Dendritic cell treated with granulocyte-macrophage colony-stimulating factor and Interleukin-4, amounts not matched to agents 40 ng/mL and 50 ng/mL, for 4 days (primary cell): ENCODE measurements at regions not wholly inside any gene's neighbourhood (a gene's known extent, or its start where the extent isn't known, plus 50 kb on each side); places are given as distances from the start of the nearest gene placed in this dataset.

Source experiments
- H3K27ac Mint-ChIP-seq: one replicate; pipeline ENCODE4 v1.8.0; 2022; ENCODE audit warnings: mild to moderate bottlenecking, mixed read lengths
- H3K27me3 Mint-ChIP-seq: one replicate; pipeline ENCODE4 v1.8.0; 2022; ENCODE audit warnings: mild to moderate bottlenecking, mixed read lengths
- H3K36me3 Mint-ChIP-seq: one replicate; pipeline ENCODE4 v1.8.0; 2022; ENCODE audit warnings: low read depth, mixed read lengths
- H3K4me1 Mint-ChIP-seq: one replicate; pipeline ENCODE4 v1.8.0; 2022; ENCODE audit warnings: low read depth, mixed read lengths
- H3K4me3 Mint-ChIP-seq: one replicate; pipeline ENCODE4 v1.8.0; 2022; ENCODE audit warnings: mild to moderate bottlenecking, moderate library complexity, mixed read lengths
- H3K9me3 Mint-ChIP-seq: one replicate; pipeline ENCODE4 v1.8.0; 2022; ENCODE audit warnings: mixed read lengths
- intact Hi-C: fragments of 100-400 bp; cut with micrococcal nuclease; formaldehyde crosslinking; loops from one replicate; pipeline ENCODE4 v1.15.0; 2022

DNA sequence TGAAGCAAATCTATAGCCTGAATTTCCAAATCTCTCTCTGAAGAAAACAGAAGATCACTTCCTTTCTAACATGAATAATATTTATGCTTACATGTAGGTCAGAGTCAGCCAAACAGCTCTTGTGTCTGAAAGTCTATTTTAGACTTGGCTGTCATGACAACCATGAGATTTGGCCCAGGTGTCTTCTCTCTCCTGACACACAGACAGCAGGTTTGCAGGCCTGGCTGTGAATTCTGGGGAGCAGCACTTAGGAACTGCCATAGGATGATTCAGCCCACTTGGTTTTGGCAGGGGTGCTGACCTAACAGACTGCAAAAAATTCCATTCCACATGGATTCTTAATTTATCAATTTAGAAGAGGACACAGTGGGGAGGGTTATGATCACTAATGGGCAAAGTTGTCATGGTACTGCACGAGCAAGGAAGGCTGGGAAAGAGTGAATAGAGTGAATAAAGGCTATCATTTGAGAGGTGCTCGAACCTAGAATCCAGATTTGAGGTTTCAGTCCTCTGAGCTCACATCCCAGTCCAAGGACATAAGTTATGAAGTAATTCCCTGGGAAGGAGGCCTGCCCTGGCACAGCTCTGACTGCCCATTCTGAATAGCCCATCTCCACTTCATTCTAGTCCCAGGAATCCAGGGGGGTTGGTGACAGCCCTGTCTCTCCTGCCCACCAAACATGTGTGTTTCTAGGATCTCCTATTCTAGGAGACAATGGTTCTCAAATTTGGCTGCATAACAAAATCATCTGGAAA, 453.9 kb upstream of the TRIB2 start:
- H3K27ac Mint-ChIP-seq = no peak overlapping the region
- no peaks in the 10 kb centered on the region for H3K36me3 Mint-ChIP-seq
- no peaks in the 10 kb centered on the region for H3K9me3 Mint-ChIP-seq

DNA sequence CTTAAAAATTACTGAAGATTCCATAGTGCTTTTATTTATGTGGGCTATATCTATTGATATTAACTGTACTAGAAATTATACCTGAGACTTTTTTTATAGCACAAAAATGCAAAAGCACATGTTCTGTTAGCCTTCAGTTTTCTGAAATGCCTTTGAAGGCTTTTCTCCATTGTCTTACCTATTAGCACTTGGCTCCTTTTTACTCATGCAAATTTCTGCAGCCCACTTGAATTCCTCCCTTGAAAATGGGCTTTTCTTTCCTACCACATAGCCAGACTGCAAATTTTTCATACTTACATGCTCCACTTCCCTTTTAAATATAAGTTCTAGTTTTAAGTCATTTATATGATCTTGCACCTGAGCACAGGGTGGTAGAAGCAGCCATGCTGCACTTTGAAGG, 453.0 kb upstream of the TRIB2 start:
- H3K9me3 Mint-ChIP-seq = no peaks in the 10 kb centered on the region
- H3K36me3 Mint-ChIP-seq = no peaks in the 10 kb centered on the region
- peaks cover 2% of the 10 kb centered on the region for H3K27me3 Mint-ChIP-seq
- no peak overlapping the region for H3K4me3 Mint-ChIP-seq
- intact Hi-C loops = no loop called here
- H3K4me1 Mint-ChIP-seq = peaks cover 11% of the 10 kb centered on the region
- H3K27ac Mint-ChIP-seq = no peak overlapping the region

More for the DNA sequence above, 453.9 kb upstream of the TRIB2 start:
- Mint-ChIP-seq H3K4me1 (peaks cover 11% of the 10 kb centered on the region), H3K27me3 (peaks cover 4% of the 10 kb centered on the region), H3K4me3 (no peak overlapping the region)
- intact Hi-C loops = no loop called here

DNA sequence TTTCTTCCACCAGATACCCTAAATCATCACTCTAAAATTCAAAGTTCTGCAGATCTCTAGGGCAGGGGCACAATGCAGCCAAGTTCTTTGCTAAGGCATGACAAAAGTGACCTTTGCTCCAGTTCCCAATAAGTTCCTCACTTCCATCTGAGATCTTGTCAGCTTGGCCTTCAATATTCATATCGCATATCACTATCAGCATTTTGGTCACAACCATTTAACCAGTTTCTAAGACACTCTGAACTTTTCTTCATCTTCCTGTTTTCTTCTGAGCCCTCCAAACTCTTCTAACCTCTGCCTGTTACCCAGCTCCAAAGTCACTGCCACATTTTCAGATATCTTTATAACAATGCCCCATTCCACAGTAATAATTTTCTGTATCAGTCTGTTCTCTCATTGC, 452.6 kb upstream of the TRIB2 start:
- no peaks in the 10 kb centered on the region for H3K9me3 Mint-ChIP-seq
- H3K4me1 Mint-ChIP-seq = peaks cover 11% of the 10 kb centered on the region
- peaks cover 2% of the 10 kb centered on the region for H3K27me3 Mint-ChIP-seq
- no peaks in the 10 kb centered on the region for H3K36me3 Mint-ChIP-seq
- intact Hi-C loops = no loop called here
- H3K4me3 Mint-ChIP-seq = no peak overlapping the region
- no peak overlapping the region for H3K27ac Mint-ChIP-seq

DNA sequence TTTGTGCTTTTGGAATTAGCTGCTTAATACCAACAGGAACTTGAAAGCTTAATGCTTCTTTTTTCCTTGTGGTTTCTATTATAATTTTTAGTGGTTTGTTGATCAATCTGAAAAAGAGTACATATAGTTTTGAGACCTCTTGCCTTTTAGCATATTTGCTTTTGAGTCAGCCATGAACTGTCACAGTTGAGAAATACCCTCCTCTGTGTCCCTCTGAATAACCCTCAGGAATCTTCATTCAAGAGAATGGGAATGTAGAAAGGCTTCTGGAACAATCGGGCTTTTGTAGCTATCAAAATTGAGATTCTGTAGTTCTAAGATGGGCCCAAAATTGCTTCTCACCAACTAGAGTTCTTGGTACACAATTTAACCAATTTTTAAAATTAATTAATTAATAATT, 451.1 kb upstream of the TRIB2 start:
- no peak overlapping the region for H3K27ac Mint-ChIP-seq
- peaks cover 1% of the 10 kb centered on the region for H3K27me3 Mint-ChIP-seq
- no peaks in the 10 kb centered on the region for H3K36me3 Mint-ChIP-seq
- intact Hi-C loops = no loop called here
- H3K9me3 Mint-ChIP-seq = no peaks in the 10 kb centered on the region
- H3K4me3 Mint-ChIP-seq = no peak overlapping the region
- H3K4me1 Mint-ChIP-seq = peaks cover 11% of the 10 kb centered on the region

DNA sequence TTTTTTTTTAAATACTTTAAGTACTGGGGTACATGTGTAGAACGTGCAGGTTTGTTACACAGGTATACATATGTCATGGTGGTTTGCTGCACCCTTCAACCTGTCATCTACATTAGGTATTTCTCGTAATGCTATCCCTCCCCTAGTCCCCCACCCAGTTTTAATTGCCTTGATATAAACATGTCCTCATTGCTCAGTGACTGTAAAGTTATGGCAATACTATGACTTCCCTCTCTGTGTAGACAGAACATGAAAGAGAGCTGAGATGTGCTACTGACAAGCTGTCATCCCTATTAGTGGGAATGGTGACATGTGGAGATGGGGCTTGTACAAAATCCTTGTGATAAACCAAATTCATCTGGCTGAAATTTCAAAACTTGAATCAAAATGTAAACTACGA, 449.7 kb upstream of the TRIB2 start:
- H3K36me3 Mint-ChIP-seq = no peaks in the 10 kb centered on the region
- peaks cover 14% of the 10 kb centered on the region for H3K4me1 Mint-ChIP-seq
- intact Hi-C loops = no loop called here
- H3K27me3 Mint-ChIP-seq = no peaks in the 10 kb centered on the region
- H3K4me3 Mint-ChIP-seq = no peak overlapping the region
- no peaks in the 10 kb centered on the region for H3K9me3 Mint-ChIP-seq
- H3K27ac Mint-ChIP-seq = no peak overlapping the region

DNA sequence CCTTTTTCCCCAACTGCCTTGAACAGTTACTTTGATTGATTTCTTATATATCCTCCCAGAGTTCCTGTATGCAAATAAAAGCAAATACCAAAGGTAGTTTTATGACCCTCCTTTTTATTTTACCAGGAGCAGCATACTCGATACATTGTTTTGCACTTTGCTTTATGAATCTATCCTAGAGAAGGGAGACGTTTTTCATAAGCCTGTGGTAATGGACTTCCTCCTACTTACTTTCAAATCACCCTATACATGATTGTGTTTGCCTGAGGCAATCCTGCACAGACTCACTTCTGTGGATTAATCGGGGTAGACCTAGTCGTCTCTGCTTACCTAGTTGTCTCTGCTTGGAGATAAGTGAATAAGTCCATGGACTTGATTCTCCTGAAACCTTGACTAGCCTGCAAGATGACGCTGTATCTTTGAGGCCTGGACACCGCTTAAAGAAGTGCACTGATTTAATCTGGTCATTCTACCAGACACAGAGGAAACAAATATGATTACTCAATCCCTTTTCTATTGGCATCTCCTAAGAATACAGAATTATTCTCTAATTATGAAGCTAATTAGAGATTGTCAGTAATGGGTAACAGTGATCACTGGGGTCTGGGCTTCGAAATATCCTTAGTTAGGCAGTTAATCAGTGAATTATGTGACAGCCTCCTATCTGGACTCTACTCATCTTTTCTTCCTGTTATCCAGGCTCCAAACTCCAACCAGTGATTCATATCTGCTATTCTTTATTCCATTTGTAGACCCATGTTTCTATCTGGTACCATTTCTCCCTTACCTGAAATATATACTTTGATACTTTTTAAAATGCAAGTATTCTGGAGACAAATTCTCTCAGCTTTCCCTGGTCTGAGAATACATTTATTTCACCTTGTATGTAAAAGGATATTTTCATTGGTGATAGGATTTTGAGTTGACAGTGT, 447.4 kb upstream of the TRIB2 start:
- H3K9me3 Mint-ChIP-seq = no peaks in the 10 kb centered on the region
- H3K27me3 Mint-ChIP-seq = no peaks in the 10 kb centered on the region
- H3K4me1 Mint-ChIP-seq = peaks cover 8% of the 10 kb centered on the region
- H3K36me3 Mint-ChIP-seq = no peaks in the 10 kb centered on the region
- H3K27ac Mint-ChIP-seq = no peak overlapping the region
- H3K4me3 Mint-ChIP-seq = no peak overlapping the region
- intact Hi-C loops = no loop called here

DNA sequence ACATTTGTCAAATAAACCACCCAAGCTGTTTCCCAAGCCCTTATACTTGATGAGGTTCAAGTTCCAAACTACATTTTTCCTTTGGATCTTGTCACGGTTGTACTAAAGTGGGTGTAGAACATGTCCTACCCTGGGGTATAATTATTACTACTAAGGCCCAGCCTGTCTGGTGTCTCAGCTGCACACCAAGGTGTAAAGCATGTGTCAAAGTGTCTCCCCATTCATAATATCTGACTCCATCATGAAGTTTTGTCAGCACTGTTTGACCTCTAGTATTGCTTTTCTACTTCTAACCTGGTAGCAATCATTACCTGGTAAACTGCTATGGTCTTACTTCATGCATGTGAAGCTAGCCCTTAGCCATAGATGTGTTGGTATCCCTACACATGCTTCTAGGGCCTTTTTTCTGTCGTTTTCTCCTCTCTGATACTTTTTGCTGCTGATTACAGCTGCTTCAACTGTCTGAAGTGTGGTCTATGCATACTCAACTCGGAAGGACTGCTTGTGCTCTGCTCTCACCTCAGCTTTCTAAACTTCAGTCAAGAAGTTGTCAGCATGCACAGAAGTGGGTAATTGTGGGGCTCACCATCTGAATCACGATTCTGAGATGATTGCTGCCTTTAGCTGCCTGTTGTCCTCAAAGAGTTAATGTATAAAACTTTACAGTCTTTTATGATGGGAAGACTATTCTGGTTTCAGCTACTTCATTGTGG, 445.7 kb upstream of the TRIB2 start:
- intact Hi-C loops = no loop called here
- Mint-ChIP-seq H3K27ac (no peak overlapping the region), H3K9me3 (no peaks in the 10 kb centered on the region), H3K36me3 (no peaks in the 10 kb centered on the region), H3K4me1 (peaks cover 4% of the 10 kb centered on the region), H3K4me3 (no peak overlapping the region), H3K27me3 (no peaks in the 10 kb centered on the region)

DNA sequence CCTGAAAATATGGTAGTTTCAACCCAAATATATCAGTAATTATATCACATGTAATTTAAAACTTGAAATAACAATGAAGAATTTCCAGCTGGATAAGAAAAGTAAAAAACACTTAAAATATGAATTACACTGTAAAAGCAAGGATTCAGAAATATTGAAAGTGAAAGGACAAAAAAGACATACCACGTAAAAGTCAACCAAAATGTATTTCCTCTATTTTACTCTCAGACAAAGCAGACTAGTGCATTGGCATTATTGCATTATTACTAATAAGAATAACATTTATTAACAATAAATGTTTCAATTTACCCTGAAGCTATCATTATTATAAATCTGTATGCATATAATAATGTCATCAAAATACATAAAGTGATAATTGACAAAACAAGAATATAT, 445.1 kb upstream of the TRIB2 start:
- H3K4me3 Mint-ChIP-seq = no peak overlapping the region
- intact Hi-C loops = no loop called here

DNA sequence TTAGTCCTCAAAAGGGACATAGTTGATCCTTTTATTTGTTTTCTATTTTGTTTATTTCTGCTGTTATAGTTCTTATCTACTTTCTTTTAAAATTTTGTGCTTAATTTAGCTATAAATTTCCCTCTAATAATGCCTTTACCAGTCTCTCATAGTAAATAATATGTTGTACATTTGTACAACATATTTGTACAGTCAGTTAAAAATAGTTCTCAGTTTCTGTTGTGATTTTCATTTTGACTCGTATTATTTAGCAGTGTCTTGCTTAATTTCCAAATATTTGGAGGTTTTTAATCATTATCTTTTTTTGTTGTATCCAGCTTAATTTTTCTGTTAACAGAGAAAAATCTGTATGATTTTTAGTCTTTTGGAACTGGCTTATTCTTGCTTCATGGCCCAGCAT, 443.6 kb upstream of the TRIB2 start:
- H3K27me3 Mint-ChIP-seq = peaks cover 9% of the 10 kb centered on the region
- no peak overlapping the region for H3K27ac Mint-ChIP-seq
- H3K9me3 Mint-ChIP-seq = no peaks in the 10 kb centered on the region
- H3K4me3 Mint-ChIP-seq = no peak overlapping the region
- no peaks in the 10 kb centered on the region for H3K36me3 Mint-ChIP-seq
- peaks cover 4% of the 10 kb centered on the region for H3K4me1 Mint-ChIP-seq
- intact Hi-C loops = no loop called here

More for the DNA sequence above, 445.1 kb upstream of the TRIB2 start:
- Mint-ChIP-seq H3K36me3 (no peaks in the 10 kb centered on the region), H3K27ac (no peak overlapping the region), H3K4me1 (peaks cover 4% of the 10 kb centered on the region), H3K9me3 (no peaks in the 10 kb centered on the region), H3K27me3 (no peaks in the 10 kb centered on the region)

DNA sequence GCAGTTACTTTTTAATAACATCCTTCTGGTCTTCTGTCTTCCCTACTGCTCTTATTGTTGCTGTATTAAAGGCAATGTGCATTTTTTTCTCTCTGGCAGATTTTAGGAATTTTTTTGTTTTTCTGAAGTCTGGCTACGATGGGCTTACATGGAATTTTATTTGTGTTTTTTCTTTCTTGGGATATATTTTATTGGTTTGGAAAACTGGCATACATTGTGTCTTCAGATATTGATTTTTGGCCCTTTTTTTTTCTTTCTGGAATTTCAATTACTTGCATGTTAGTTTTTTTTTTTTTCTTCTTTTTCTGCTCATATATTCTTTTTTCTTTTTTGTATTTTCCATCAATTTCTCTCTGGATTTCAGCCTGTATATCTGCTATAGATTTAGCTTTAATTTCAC, 442.1 kb upstream of the TRIB2 start:
- H3K27ac Mint-ChIP-seq = no peak overlapping the region
- intact Hi-C loops = no loop called here
- no peaks in the 10 kb centered on the region for H3K9me3 Mint-ChIP-seq
- H3K36me3 Mint-ChIP-seq = no peaks in the 10 kb centered on the region
- H3K27me3 Mint-ChIP-seq = peaks cover 9% of the 10 kb centered on the region
- no peak overlapping the region for H3K4me3 Mint-ChIP-seq
- peaks cover 4% of the 10 kb centered on the region for H3K4me1 Mint-ChIP-seq

DNA sequence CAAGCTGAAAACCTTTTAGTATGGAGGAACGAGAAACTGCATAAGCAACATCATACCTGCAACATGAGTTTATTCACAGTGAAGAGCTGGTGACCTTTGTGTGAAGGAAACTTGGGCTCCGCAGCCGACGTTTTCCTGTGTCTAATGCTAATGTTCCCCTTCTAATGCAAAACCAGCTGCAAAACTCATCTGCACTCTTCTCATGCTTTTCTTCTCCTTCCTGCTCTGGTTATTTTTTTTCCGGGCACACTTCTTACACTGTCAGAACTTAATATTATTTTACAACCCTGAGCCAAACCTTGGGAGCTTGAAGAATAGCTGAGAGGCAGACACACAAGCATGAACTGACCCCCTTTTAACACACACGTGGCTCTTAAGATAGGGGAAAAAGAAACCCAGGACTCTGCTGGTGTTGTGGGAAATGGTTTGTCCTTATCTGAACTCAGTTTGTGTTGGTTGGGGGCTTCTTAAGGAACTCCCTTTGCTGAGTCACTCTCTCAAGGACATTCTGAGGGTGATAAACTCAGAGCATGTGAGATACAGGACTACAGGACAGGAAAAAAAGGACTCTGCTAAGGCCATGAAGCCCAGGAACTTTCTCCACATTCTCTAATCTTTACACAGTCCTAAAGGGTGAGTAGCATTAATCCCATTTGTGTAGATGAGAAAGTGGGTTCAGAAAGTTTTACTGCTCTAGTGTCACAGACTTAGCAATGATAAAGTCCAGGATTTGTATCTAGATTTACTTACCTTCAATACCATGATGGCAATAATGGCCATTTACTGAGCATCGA, 439.3 kb upstream of the TRIB2 start:
- H3K4me1 Mint-ChIP-seq = no peaks in the 10 kb centered on the region
- intact Hi-C loops = no loop called here
- no peak overlapping the region for H3K27ac Mint-ChIP-seq
- no peaks in the 10 kb centered on the region for H3K36me3 Mint-ChIP-seq
- H3K9me3 Mint-ChIP-seq = no peaks in the 10 kb centered on the region
- H3K4me3 Mint-ChIP-seq = no peak overlapping the region
- peaks cover 9% of the 10 kb centered on the region for H3K27me3 Mint-ChIP-seq

DNA sequence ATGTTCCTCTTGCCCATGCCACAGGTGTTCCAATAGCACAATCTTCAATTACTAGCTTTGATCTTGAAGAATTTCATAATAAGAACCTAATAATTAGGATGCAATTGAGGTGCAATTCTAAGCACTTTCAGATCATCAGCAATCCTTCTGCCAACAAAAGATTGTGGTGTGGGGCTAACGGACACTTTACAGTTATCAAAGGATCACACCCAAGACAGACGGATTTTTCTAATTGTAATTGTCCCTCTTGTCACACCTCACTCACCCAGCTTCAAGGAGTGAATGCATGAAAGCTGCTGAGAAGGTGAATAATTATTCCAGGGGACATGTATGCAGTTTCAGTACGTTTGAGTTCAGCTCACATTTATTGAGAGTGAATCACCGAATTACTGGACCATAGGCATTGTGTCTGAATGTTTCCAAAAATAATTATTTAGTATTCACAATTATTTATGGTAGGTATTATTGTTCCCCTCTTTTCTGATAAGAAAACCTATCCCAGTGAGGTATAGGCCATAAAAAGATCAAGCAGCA, 438.5 kb upstream of the TRIB2 start:
- H3K4me3 Mint-ChIP-seq = no peak overlapping the region
- peaks cover 9% of the 10 kb centered on the region for H3K27me3 Mint-ChIP-seq
- H3K27ac Mint-ChIP-seq = no peak overlapping the region
- H3K9me3 Mint-ChIP-seq = no peaks in the 10 kb centered on the region
- peaks cover 5% of the 10 kb centered on the region for H3K4me1 Mint-ChIP-seq
- intact Hi-C loops = no loop called here
- H3K36me3 Mint-ChIP-seq = no peaks in the 10 kb centered on the region
